Stromal cell of bone marrow (primary cell): ENCODE measurements at regions not wholly inside any gene's neighbourhood (a gene's known extent, or its start where the extent isn't known, plus 50 kb on each side); places are given as distances from the start of the nearest gene placed in this dataset.

ENCODE experiments used
- DNase-seq: peaks from one replicate; pipeline ENCODE4 v3.0.0-alpha.2; 2012; ENCODE audit warnings: low read depth

GRCh38 chr18:70454704-70455322 is 166.0 kb downstream of the SOCS6 start:
- DNase-seq: peak; percentile 61

- no peak for DNase-seq
Observed at GRCh38 chr18:70453058-70453775, 164.4 kb downstream of the SOCS6 start.

GRCh38 chr18:70452501-70452900 is 163.7 kb downstream of the SOCS6 start:
- DNase-seq: no peak

- peak; percentile 8 for DNase-seq
Observed at GRCh38 chr18:70450426-70451253, 161.8 kb downstream of the SOCS6 start.

GRCh38 chr18:70448588-70448987 is 159.7 kb downstream of the SOCS6 start:
- no peak for DNase-seq

- DNase-seq: no peak
Observed at GRCh38 chr18:70446063-70446462, 157.2 kb downstream of the SOCS6 start.

GRCh38 chr18:70442933-70443332 is 154.1 kb downstream of the SOCS6 start:
- no peak for DNase-seq

GRCh38 chr18:70432804-70433400 is 144.1 kb downstream of the SOCS6 start:
- DNase-seq: no peak

GRCh38 chr18:70431203-70431624 is 142.4 kb downstream of the SOCS6 start:
- DNase-seq: no peak

- no peak for DNase-seq
Observed at GRCh38 chr18:70430501-70431173, 141.8 kb downstream of the SOCS6 start.

GRCh38 chr18:70429847-70430500 is 141.1 kb downstream of the SOCS6 start:
- no peak for DNase-seq

GRCh38 chr18:70428439-70428838 is 139.6 kb downstream of the SOCS6 start:
- DNase-seq: no peak

- no peak for DNase-seq
Observed at GRCh38 chr18:70426818-70427217, 138.0 kb downstream of the SOCS6 start.

- DNase-seq: no peak
Observed at GRCh38 chr18:70425236-70425635, 136.4 kb downstream of the SOCS6 start.

- DNase-seq: no peak
Observed at GRCh38 chr18:70423988-70424387, 135.1 kb downstream of the SOCS6 start.

- no peak for DNase-seq
Observed at GRCh38 chr18:70423120-70423519, 134.3 kb downstream of the SOCS6 start.

- no peak for DNase-seq
Observed at GRCh38 chr18:70422391-70422965, 133.6 kb downstream of the SOCS6 start.

- DNase-seq: peak; percentile 95
Observed at GRCh38 chr18:70421471-70422390, 132.9 kb downstream of the SOCS6 start.

- peak; percentile 70 for DNase-seq
Observed at GRCh38 chr18:70420146-70420898, 131.5 kb downstream of the SOCS6 start.
